ENCODE measurements at regions not wholly inside any gene's neighbourhood (a gene's known extent, or its start where the extent isn't known, plus 50 kb on each side); places are given as distances from the start of the nearest gene placed in this dataset.

- Histone ChIP-seq H3K9me3 (ENCODE audit: low read depth, low read length) (no peaks in the 10 kb centered on the region), H3K36me3 (ENCODE audit: insufficient read depth, low read length) (no peaks in the 10 kb centered on the region), H3K27ac (no peak overlapping the region), H3K4me3 (no peak overlapping the region), H3K9ac (ENCODE audit: insufficient read length) (no peak overlapping the region)
- no peak for DNase-seq (ENCODE audit: low read depth, low spot score)
- no peak for TF ChIP-seq EZH2 (IDR thresholded peaks at IDR 0.05)
- TF ChIP-seq POLR2AphosphoS5 (IDR thresholded peaks at IDR 0.05; ENCODE audit: borderline replicate concordance, low read depth, low read length): no peak
- TF ChIP-seq FOXP2 (optimal IDR thresholded peaks at IDR 0.05; ENCODE audit: control extremely low read depth, extremely low read length, insufficient read depth): no peak
These were observed 126.1 kb downstream of the DAD1 start for GRCh38 chr14:22462923-22463322.

DNA sequence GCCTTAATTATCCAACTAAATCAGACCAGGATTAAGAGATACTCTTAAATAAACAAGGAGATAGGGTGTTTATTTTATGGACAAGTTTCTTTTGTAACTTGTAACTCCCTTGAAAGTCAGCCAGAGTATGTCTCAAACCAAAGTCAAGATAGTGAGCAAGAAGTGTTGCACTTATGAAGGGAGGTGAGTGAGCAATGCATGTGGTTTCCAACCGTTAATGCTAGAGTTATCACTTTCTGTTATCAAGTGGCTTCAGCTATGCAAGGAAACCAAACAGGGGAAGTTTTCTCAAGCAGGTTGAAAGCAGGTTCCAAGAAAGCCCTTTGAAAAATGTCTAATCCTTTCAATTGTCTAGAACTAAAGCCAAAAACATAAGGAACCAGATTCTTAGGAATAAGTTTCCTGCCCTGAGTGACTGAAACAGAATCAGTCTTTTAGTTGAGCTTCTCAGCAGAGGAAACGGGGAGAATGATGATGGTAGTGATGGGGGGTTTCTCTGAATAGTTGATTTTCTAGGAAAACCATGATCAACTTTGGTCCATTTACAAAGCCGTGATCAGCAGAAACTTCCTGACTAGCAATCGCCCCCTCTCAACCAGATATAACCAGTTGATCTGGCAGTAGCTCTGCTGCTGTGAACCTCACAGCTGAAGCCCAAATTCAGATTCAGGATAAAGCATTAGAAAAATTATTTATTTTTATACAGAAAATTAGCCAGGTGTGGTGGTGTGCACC is 128.4 kb downstream of the DAD1 start:
- TF ChIP-seq EZH2 (IDR thresholded peaks at IDR 0.05) (no peak), POLR2AphosphoS5 (IDR thresholded peaks at IDR 0.05; ENCODE audit: borderline replicate concordance, low read depth, low read length) (no peak), FOXP2 (optimal IDR thresholded peaks at IDR 0.05; ENCODE audit: control extremely low read depth, extremely low read length, insufficient read depth) (no peak)
- Histone ChIP-seq H3K9ac (ENCODE audit: insufficient read length) (no peak overlapping the region), H3K9me3 (ENCODE audit: low read depth, low read length) (no peaks in the 10 kb centered on the region), H3K36me3 (ENCODE audit: insufficient read depth, low read length) (no peaks in the 10 kb centered on the region), H3K27ac (no peak overlapping the region), H3K4me3 (no peak overlapping the region)
- DNase-seq (ENCODE audit: low read depth, low spot score): no peak

- no peaks in the 10 kb centered on the region for H3K36me3 ChIP-seq (ENCODE audit: insufficient read depth, low read length)
- no peaks in the 10 kb centered on the region for H3K9me3 ChIP-seq (ENCODE audit: low read depth, low read length)
- no peak for TF ChIP-seq EZH2 (IDR thresholded peaks at IDR 0.05)
- no peak for TF ChIP-seq FOXP2 (optimal IDR thresholded peaks at IDR 0.05; ENCODE audit: control extremely low read depth, extremely low read length, insufficient read depth)
- TF ChIP-seq POLR2AphosphoS5 (IDR thresholded peaks at IDR 0.05; ENCODE audit: borderline replicate concordance, low read depth, low read length): no peak
- no peak overlapping the region for H3K9ac ChIP-seq (ENCODE audit: insufficient read length)
- H3K4me3 ChIP-seq: no peak overlapping the region
- no peak overlapping the region for H3K27ac ChIP-seq
- DNase-seq (ENCODE audit: low read depth, low spot score): no peak
These were observed 130.3 kb downstream of the DAD1 start for GRCh38 chr14:22458737-22459136.

GRCh38 chr14:22456998-22457594 is 131.9 kb downstream of the DAD1 start:
- Histone ChIP-seq H3K4me3 (no peak overlapping the region), H3K9me3 (ENCODE audit: low read depth, low read length) (no peaks in the 10 kb centered on the region), H3K27ac (no peak overlapping the region), H3K36me3 (ENCODE audit: insufficient read depth, low read length) (no peaks in the 10 kb centered on the region), H3K9ac (ENCODE audit: insufficient read length) (no peak overlapping the region)
- DNase-seq (ENCODE audit: low read depth, low spot score): no peak
- TF ChIP-seq FOXP2 (optimal IDR thresholded peaks at IDR 0.05; ENCODE audit: control extremely low read depth, extremely low read length, insufficient read depth): no peak
- no peak for TF ChIP-seq EZH2 (IDR thresholded peaks at IDR 0.05)

DNA sequence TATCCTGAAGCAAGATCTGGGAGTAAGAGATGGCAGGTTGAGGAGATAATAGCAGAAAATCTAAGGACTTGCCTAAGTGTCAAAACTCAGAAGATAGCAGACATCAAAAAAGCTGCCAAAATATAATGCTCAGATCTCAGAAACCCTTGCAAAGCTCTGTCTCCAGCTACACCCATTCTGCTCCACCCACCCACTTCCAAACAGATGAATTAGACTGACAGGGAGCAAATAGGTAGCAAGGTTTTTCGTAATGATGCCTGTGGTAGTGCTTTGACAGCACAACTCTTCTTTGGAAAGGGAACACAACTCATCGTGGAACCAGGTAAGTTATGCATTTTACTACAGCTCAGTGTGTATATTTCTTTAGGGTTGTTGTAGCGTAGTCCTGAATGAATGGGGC is 132.6 kb downstream of the DAD1 start:
- no peak for DNase-seq (ENCODE audit: low read depth, low spot score)
- Histone ChIP-seq H3K9me3 (ENCODE audit: low read depth, low read length) (no peaks in the 10 kb centered on the region), H3K36me3 (ENCODE audit: insufficient read depth, low read length) (no peaks in the 10 kb centered on the region), H3K9ac (ENCODE audit: insufficient read length) (no peak overlapping the region), H3K27ac (no peak overlapping the region), H3K4me3 (no peak overlapping the region)
- no peak for TF ChIP-seq EZH2 (IDR thresholded peaks at IDR 0.05)
- no peak for TF ChIP-seq POLR2AphosphoS5 (IDR thresholded peaks at IDR 0.05; ENCODE audit: borderline replicate concordance, low read depth, low read length)
- no peak for TF ChIP-seq FOXP2 (optimal IDR thresholded peaks at IDR 0.05; ENCODE audit: control extremely low read depth, extremely low read length, insufficient read depth)

DNA sequence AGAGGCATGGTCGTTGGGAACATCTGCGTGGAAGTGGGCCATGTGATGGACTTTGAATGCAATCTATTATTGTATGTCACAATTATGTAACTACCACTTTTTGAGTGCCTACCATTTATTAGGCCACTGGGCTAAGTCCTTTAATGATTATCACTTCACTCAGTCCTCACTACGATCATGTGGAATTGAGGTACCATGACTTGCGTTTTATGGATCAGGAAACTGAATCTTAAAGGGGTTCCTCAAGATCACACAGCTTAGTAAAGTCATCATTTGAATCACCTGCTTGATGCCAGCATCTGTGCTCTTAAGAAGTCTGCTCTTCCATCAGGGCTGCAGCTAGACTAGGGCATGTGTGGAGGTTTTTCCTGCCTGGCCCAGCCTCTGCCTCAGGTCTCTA is 136.7 kb downstream of the DAD1 start:
- Histone ChIP-seq H3K27ac (no peak overlapping the region), H3K9me3 (ENCODE audit: low read depth, low read length) (no peaks in the 10 kb centered on the region), H3K36me3 (ENCODE audit: insufficient read depth, low read length) (no peaks in the 10 kb centered on the region), H3K9ac (ENCODE audit: insufficient read length) (no peak overlapping the region), H3K4me3 (no peak overlapping the region)
- DNase-seq (ENCODE audit: low read depth, low spot score): no peak
- no peak for TF ChIP-seq FOXP2 (optimal IDR thresholded peaks at IDR 0.05; ENCODE audit: control extremely low read depth, extremely low read length, insufficient read depth)
- no peak for TF ChIP-seq POLR2AphosphoS5 (IDR thresholded peaks at IDR 0.05; ENCODE audit: borderline replicate concordance, low read depth, low read length)

DNA sequence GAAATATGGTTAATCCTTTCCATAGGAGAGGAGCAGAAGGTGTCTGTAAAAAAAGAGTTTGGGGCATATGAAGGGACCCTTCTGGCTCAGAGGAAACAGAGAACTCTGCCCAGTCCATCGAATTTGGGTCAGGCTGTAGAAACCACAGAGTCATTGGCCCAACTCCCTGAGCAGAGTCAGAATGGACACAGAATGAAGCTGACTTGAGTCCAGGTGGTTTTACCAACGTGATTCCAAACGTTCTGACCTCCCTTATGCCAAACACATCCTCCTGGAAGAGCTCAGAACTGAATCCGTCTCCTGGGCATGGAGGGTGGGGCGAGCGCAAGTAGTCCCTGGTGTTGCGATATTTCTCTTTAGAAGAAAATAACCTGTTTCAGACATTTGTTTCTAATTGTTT is 138.8 kb downstream of the DAD1 start:
- Histone ChIP-seq H3K4me3 (no peak overlapping the region), H3K9ac (ENCODE audit: insufficient read length) (no peak overlapping the region)
- no peak for DNase-seq (ENCODE audit: low read depth, low spot score)

DNA sequence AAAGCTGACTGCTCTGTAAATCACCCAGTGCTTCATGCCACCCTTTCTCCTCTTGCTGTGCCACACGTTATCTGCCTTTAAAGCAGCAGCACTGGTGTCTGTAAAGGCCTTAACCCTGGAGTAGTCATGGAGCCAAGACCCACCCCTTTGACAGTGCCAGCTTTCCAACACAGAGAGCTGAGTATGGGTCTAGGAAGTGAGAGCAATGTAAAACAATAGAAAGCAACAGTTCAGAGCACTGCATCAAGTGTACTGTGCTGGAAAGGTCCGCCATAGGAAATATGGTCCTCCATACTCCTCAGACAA is 139.5 kb downstream of the DAD1 start:
- no peak for DNase-seq (ENCODE audit: low read depth, low spot score)
- Histone ChIP-seq H3K9me3 (ENCODE audit: low read depth, low read length) (no peaks in the 10 kb centered on the region), H3K36me3 (ENCODE audit: insufficient read depth, low read length) (no peaks in the 10 kb centered on the region), H3K4me3 (no peak overlapping the region), H3K27ac (no peak overlapping the region), H3K9ac (ENCODE audit: insufficient read length) (no peak overlapping the region)
- no peak for TF ChIP-seq EZH2 (IDR thresholded peaks at IDR 0.05)
- TF ChIP-seq FOXP2 (optimal IDR thresholded peaks at IDR 0.05; ENCODE audit: control extremely low read depth, extremely low read length, insufficient read depth): no peak
- no peak for TF ChIP-seq POLR2AphosphoS5 (IDR thresholded peaks at IDR 0.05; ENCODE audit: borderline replicate concordance, low read depth, low read length)

More for the DNA sequence above, 138.8 kb downstream of the DAD1 start:
- no peaks in the 10 kb centered on the region for H3K9me3 ChIP-seq (ENCODE audit: low read depth, low read length)
- no peak overlapping the region for H3K27ac ChIP-seq
- H3K36me3 ChIP-seq (ENCODE audit: insufficient read depth, low read length): no peaks in the 10 kb centered on the region
- TF ChIP-seq POLR2AphosphoS5 (IDR thresholded peaks at IDR 0.05; ENCODE audit: borderline replicate concordance, low read depth, low read length) (no peak), EZH2 (IDR thresholded peaks at IDR 0.05) (no peak), FOXP2 (optimal IDR thresholded peaks at IDR 0.05; ENCODE audit: control extremely low read depth, extremely low read length, insufficient read depth) (no peak)

All from SK-N-MC (cell line).